ENCODE measurements at regions not wholly inside any gene's neighbourhood (a gene's known extent, or its start where the extent isn't known, plus 50 kb on each side); places are given as distances from the start of the nearest gene placed in this dataset.

DNA sequence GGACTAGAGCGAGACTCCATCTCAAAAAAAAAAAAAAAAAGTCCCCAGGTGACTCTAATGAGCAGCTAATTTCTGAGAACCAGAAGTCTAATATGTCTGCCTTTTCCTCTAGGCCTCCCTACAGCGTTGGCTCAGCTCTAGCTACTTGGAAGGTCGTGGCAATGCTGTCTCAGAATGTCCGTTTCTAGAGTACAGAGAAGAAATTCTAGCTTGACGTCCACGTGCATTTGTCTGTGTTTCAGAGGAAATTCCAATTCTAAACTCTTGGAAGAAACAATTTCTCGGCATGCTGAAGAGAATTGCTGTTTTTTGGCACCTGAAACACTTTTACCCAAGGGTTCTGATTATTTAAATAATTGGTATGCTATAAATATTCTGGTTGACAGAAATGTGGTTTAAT, 78.8 kb downstream of the SOX2 start:
- DNase-seq (ENCODE audit: low read depth), result no peak
- TF ChIP-seq, protein P1, sequence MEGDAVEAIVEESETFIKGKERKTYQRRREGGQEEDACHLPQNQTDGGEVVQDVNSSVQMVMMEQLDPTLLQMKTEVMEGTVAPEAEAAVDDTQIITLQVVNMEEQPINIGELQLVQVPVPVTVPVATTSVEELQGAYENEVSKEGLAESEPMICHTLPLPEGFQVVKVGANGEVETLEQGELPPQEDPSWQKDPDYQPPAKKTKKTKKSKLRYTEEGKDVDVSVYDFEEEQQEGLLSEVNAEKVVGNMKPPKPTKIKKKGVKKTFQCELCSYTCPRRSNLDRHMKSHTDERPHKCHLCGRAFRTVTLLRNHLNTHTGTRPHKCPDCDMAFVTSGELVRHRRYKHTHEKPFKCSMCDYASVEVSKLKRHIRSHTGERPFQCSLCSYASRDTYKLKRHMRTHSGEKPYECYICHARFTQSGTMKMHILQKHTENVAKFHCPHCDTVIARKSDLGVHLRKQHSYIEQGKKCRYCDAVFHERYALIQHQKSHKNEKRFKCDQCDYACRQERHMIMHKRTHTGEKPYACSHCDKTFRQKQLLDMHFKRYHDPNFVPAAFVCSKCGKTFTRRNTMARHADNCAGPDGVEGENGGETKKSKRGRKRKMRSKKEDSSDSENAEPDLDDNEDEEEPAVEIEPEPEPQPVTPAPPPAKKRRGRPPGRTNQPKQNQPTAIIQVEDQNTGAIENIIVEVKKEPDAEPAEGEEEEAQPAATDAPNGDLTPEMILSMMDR (IDR thresholded peaks at IDR 0.05; ENCODE audit: control insufficient read depth, extremely low read depth, insufficient read depth), result no peak

GRCh38 chr3:181791056-181791955, 79.6 kb downstream of the SOX2 start:
- TF ChIP-seq, protein P1 (IDR thresholded peaks at IDR 0.05; ENCODE audit: control insufficient read depth, extremely low read depth, insufficient read depth), result no peak
- no peak overlapping the region for H3K4me3 ChIP-seq (ENCODE audit: low read depth, low read length)
- no peak for DNase-seq (ENCODE audit: low read depth)

More for the DNA sequence above, 78.8 kb downstream of the SOX2 start:
- no peak overlapping the region for H3K4me3 ChIP-seq (ENCODE audit: low read depth, low read length)

GRCh38 chr3:181793006-181793405, 81.3 kb downstream of the SOX2 start:
- TF ChIP-seq, protein P1 (IDR thresholded peaks at IDR 0.05; ENCODE audit: control insufficient read depth, extremely low read depth, insufficient read depth), result no peak
- no peak overlapping the region for H3K4me3 ChIP-seq (ENCODE audit: low read depth, low read length)
- no peak for DNase-seq (ENCODE audit: low read depth)

DNA sequence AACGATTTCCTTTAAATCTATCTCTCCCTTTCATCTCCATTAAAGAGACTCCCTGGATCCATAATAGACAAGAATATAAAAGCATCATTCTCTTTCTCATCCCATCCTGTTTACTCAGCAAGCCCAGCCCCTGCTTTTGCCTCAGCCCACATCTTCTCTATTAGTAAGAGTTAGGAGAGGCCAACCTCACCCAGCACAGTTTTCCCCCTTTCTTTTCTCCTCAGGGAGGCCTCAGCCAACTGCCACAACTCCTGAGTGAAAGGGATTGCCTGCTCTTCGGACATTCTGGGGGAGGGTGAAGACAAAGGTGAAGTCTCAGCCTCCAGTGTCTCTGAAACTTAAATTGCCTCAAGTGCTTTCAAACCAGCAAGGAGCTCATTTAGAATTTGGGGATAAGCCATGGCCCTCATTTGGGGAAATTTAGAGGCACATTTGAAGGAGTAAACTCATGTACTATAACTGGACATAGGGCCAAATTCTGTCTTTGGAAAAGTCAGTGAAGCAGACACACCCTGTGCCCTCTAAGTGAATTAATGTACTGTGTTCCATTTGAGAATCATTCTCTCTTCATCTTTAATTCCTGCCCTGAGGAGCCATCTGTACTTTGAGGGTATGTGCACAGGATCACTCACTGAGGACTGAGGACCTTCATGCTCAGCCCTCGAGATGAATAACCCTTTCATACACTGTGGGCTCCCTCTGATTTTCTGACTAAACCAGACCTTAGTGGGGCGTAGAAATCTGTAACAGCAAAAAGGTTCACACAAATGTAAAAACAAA, 82.5 kb downstream of the SOX2 start:
- TF ChIP-seq, protein P1 (IDR thresholded peaks at IDR 0.05; ENCODE audit: control insufficient read depth, extremely low read depth, insufficient read depth), result no peak
- no peak for DNase-seq (ENCODE audit: low read depth)
- no peak overlapping the region for H3K4me3 ChIP-seq (ENCODE audit: low read depth, low read length)

DNA sequence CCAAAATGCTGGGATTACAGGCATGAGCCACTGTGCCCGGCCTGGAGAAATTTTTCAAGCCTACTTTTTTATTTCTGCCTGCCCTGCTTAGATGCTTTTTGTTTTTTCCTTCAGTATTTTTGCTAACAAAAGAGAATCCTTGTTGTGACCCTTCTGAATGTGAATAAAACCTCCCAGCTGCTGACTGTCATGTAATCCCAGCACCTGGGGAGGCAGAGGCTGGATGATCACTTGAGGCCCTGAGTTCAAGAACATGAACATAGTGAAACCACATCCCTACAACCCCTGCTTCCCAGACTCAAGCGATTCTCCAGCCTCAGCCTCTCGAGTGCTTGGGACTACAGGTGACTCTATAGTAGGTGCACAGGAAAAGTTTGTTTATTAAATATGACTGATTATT, 84.9 kb downstream of the SOX2 start:
- TF ChIP-seq, protein P1 (IDR thresholded peaks at IDR 0.05; ENCODE audit: control insufficient read depth, extremely low read depth, insufficient read depth), result no peak
- DNase-seq (ENCODE audit: low read depth), result no peak
- H3K4me3 ChIP-seq (ENCODE audit: low read depth, low read length), result no peak overlapping the region

DNA sequence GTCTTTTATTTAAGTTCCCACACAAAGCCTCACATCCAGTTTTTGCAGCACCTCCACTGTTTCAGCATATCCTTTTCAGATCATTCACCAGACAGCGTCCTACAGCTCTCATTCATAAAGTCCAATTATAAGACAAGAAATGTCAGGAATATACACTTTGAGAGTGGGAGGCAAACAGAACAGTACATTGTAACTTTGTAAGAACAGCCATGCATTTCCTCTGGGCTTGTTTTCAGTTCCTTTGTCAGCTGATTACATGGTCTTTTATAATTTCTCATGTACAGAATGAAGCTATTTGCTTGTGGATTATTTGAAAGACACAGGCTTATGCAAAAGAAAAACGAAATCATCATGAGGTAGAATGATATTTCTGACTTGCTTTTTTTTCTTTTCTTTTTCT, 85.7 kb downstream of the SOX2 start:
- no peak for DNase-seq (ENCODE audit: low read depth)
- H3K4me3 ChIP-seq (ENCODE audit: low read depth, low read length), result no peak overlapping the region

More for the DNA sequence above, 85.7 kb downstream of the SOX2 start:
- TF ChIP-seq, protein P1 (IDR thresholded peaks at IDR 0.05; ENCODE audit: control insufficient read depth, extremely low read depth, insufficient read depth), result no peak

Data from LNCaP clone FGC (cell line).